ENCODE measurements at regions not wholly inside any gene's neighbourhood (a gene's known extent, or its start where the extent isn't known, plus 50 kb on each side); places are given as distances from the start of the nearest gene placed in this dataset.

GRCh38 chr10:53607691-53608090 lies 835.1 kb upstream of the MBL2 start:
- H3K27me3 Mint-ChIP-seq (ENCODE audit: unreplicated experiment): no peaks in the 10 kb centered on the region
- BruUV-seq (replicated peaks): no TSS peak
- no peak overlapping the region for H3K27ac Mint-ChIP-seq (ENCODE audit: unreplicated experiment)
- H3K4me3 Mint-ChIP-seq (ENCODE audit: low read depth, unreplicated experiment): no peak overlapping the region
- intact Hi-C loops (cut with micrococcal nuclease; ENCODE audit: unreplicated experiment): loop anchor here (10.0 kb wide), 1 partner anchor 1487 kb away; no protein-coding TSS in a partner anchor
- no peak for TF ChIP-seq CTCF (IDR thresholded peaks at IDR 0.05; ENCODE audit: unreplicated experiment)
- DNase-seq: no peak
- CTCF ChIA-PET: no interaction called here
- no peaks in the 10 kb centered on the region for H3K9me3 Mint-ChIP-seq (ENCODE audit: low read depth, unreplicated experiment)
- no peaks in the 10 kb centered on the region for H3K36me3 Mint-ChIP-seq (ENCODE audit: insufficient read depth, unreplicated experiment)
- no peaks in the 10 kb centered on the region for H3K4me1 Mint-ChIP-seq (ENCODE audit: low read depth, unreplicated experiment)

GRCh38 chr10:53606981-53607380 lies 834.4 kb upstream of the MBL2 start:
- CTCF ChIA-PET: no interaction called here
- no TSS peak for BruUV-seq (replicated peaks)
- DNase-seq: no peak
- H3K27ac Mint-ChIP-seq (ENCODE audit: unreplicated experiment): no peak overlapping the region
- no peaks in the 10 kb centered on the region for H3K4me1 Mint-ChIP-seq (ENCODE audit: low read depth, unreplicated experiment)
- H3K27me3 Mint-ChIP-seq (ENCODE audit: unreplicated experiment): no peaks in the 10 kb centered on the region
- H3K4me3 Mint-ChIP-seq (ENCODE audit: low read depth, unreplicated experiment): no peak overlapping the region
- no peak for TF ChIP-seq CTCF (IDR thresholded peaks at IDR 0.05; ENCODE audit: unreplicated experiment)
- intact Hi-C loops (cut with micrococcal nuclease; ENCODE audit: unreplicated experiment): loop anchor here (10.0 kb wide), 1 partner anchor 1488 kb away; no protein-coding TSS in a partner anchor
- no peaks in the 10 kb centered on the region for H3K9me3 Mint-ChIP-seq (ENCODE audit: low read depth, unreplicated experiment)
- no peaks in the 10 kb centered on the region for H3K36me3 Mint-ChIP-seq (ENCODE audit: insufficient read depth, unreplicated experiment)

GRCh38 chr10:53601260-53601875 lies 828.8 kb upstream of the MBL2 start:
- DNase-seq: no peak
- TF ChIP-seq CTCF (IDR thresholded peaks at IDR 0.05; ENCODE audit: unreplicated experiment): peak; percentile 55
- Mint-ChIP-seq H3K36me3 (ENCODE audit: insufficient read depth, unreplicated experiment) (no peaks in the 10 kb centered on the region), H3K27me3 (ENCODE audit: unreplicated experiment) (no peaks in the 10 kb centered on the region), H3K4me3 (ENCODE audit: low read depth, unreplicated experiment) (no peak overlapping the region), H3K4me1 (ENCODE audit: low read depth, unreplicated experiment) (peaks cover 10% of the 10 kb centered on the region), H3K27ac (ENCODE audit: unreplicated experiment) (no peak overlapping the region), H3K9me3 (ENCODE audit: low read depth, unreplicated experiment) (no peaks in the 10 kb centered on the region)
- CTCF ChIA-PET: interaction anchor here (0.7 to 0.9 kb wide), 2 partner anchors 207 to 249 kb away, joined by 3 read pairs; no protein-coding TSS in a partner anchor
- BruUV-seq (replicated peaks): no TSS peak
- intact Hi-C loops (cut with micrococcal nuclease; ENCODE audit: unreplicated experiment): loop anchor here (1.0 to 10.0 kb wide), 7 partner anchors 206 to 1493 kb away; no protein-coding TSS in a partner anchor

GRCh38 chr10:53598914-53599313 lies 826.3 kb upstream of the MBL2 start:
- BruUV-seq (replicated peaks): no TSS peak
- no peak for DNase-seq
- H3K9me3 Mint-ChIP-seq (ENCODE audit: low read depth, unreplicated experiment): no peaks in the 10 kb centered on the region
- no peak overlapping the region for H3K27ac Mint-ChIP-seq (ENCODE audit: unreplicated experiment)
- H3K4me3 Mint-ChIP-seq (ENCODE audit: low read depth, unreplicated experiment): no peak overlapping the region
- no peak for TF ChIP-seq CTCF (IDR thresholded peaks at IDR 0.05; ENCODE audit: unreplicated experiment)
- CTCF ChIA-PET: no interaction called here
- no peaks in the 10 kb centered on the region for H3K36me3 Mint-ChIP-seq (ENCODE audit: insufficient read depth, unreplicated experiment)
- peaks cover 10% of the 10 kb centered on the region for H3K4me1 Mint-ChIP-seq (ENCODE audit: low read depth, unreplicated experiment)
- no peaks in the 10 kb centered on the region for H3K27me3 Mint-ChIP-seq (ENCODE audit: unreplicated experiment)
- intact Hi-C loops (cut with micrococcal nuclease; ENCODE audit: unreplicated experiment): no loop called here

Data from Calu3 (cell line).